ENCODE measurements at regions not wholly inside any gene's neighbourhood (a gene's known extent, or its start where the extent isn't known, plus 50 kb on each side); places are given as distances from the start of the nearest gene placed in this dataset.

GRCh38 chr5:110916381-110917049, 155.0 kb upstream of the TSLP start:
- Mint-ChIP-seq H3K4me3 (no peak overlapping the region), H3K36me3 (ENCODE audit: low read depth) (no peaks in the 10 kb centered on the region), H3K9me3 (peaks cover 6% of the 10 kb centered on the region), H3K4me1 (ENCODE audit: low read depth) (no peaks in the 10 kb centered on the region), H3K27ac (no peak overlapping the region), H3K27me3 (no peaks in the 10 kb centered on the region)
- intact Hi-C loops (cut with micrococcal nuclease) = no loop called here

GRCh38 chr5:110917161-110917875, 154.2 kb upstream of the TSLP start:
- Mint-ChIP-seq H3K27me3 (no peaks in the 10 kb centered on the region), H3K4me3 (no peak overlapping the region), H3K4me1 (ENCODE audit: low read depth) (no peaks in the 10 kb centered on the region), H3K27ac (no peak overlapping the region), H3K36me3 (ENCODE audit: low read depth) (no peaks in the 10 kb centered on the region), H3K9me3 (peaks cover 7% of the 10 kb centered on the region)
- intact Hi-C loops (cut with micrococcal nuclease) = no loop called here

GRCh38 chr5:110918683-110919082, 152.8 kb upstream of the TSLP start:
- H3K4me1 Mint-ChIP-seq (ENCODE audit: low read depth) = no peaks in the 10 kb centered on the region
- H3K27ac Mint-ChIP-seq = no peak overlapping the region
- H3K4me3 Mint-ChIP-seq = no peak overlapping the region
- intact Hi-C loops (cut with micrococcal nuclease) = no loop called here
- H3K9me3 Mint-ChIP-seq = peaks cover 13% of the 10 kb centered on the region
- H3K27me3 Mint-ChIP-seq = no peaks in the 10 kb centered on the region
- H3K36me3 Mint-ChIP-seq (ENCODE audit: low read depth) = no peaks in the 10 kb centered on the region

- H3K9me3 Mint-ChIP-seq = peaks cover 17% of the 10 kb centered on the region
- H3K4me3 Mint-ChIP-seq = no peak overlapping the region
- no peak overlapping the region for H3K27ac Mint-ChIP-seq
- H3K4me1 Mint-ChIP-seq (ENCODE audit: low read depth) = no peaks in the 10 kb centered on the region
- no peaks in the 10 kb centered on the region for H3K36me3 Mint-ChIP-seq (ENCODE audit: low read depth)
- no peaks in the 10 kb centered on the region for H3K27me3 Mint-ChIP-seq
- intact Hi-C loops (cut with micrococcal nuclease) = no loop called here
These were observed 147.5 kb upstream of the TSLP start for GRCh38 chr5:110923971-110924370.

GRCh38 chr5:110925398-110925797, 146.1 kb upstream of the TSLP start:
- intact Hi-C loops (cut with micrococcal nuclease) = no loop called here
- Mint-ChIP-seq H3K4me1 (ENCODE audit: low read depth) (no peaks in the 10 kb centered on the region), H3K27ac (no peak overlapping the region), H3K9me3 (peaks cover 17% of the 10 kb centered on the region), H3K27me3 (no peaks in the 10 kb centered on the region), H3K36me3 (ENCODE audit: low read depth) (no peaks in the 10 kb centered on the region), H3K4me3 (no peak overlapping the region)

GRCh38 chr5:110925916-110926315, 145.6 kb upstream of the TSLP start:
- Mint-ChIP-seq H3K27ac (no peak overlapping the region), H3K36me3 (ENCODE audit: low read depth) (no peaks in the 10 kb centered on the region), H3K27me3 (no peaks in the 10 kb centered on the region), H3K9me3 (peaks cover 17% of the 10 kb centered on the region), H3K4me3 (no peak overlapping the region), H3K4me1 (ENCODE audit: low read depth) (no peaks in the 10 kb centered on the region)
- intact Hi-C loops (cut with micrococcal nuclease) = no loop called here

- no peaks in the 10 kb centered on the region for H3K4me1 Mint-ChIP-seq (ENCODE audit: low read depth)
- H3K9me3 Mint-ChIP-seq = peaks cover 44% of the 10 kb centered on the region
- H3K27ac Mint-ChIP-seq = no peak overlapping the region
- intact Hi-C loops (cut with micrococcal nuclease) = no loop called here
- no peaks in the 10 kb centered on the region for H3K36me3 Mint-ChIP-seq (ENCODE audit: low read depth)
- H3K27me3 Mint-ChIP-seq = no peaks in the 10 kb centered on the region
- H3K4me3 Mint-ChIP-seq = no peak overlapping the region
These were observed 138.6 kb upstream of the TSLP start for GRCh38 chr5:110932755-110933488.

GRCh38 chr5:110940136-110940535, 131.4 kb upstream of the TSLP start:
- intact Hi-C loops (cut with micrococcal nuclease) = no loop called here
- no peaks in the 10 kb centered on the region for H3K27me3 Mint-ChIP-seq
- no peaks in the 10 kb centered on the region for H3K36me3 Mint-ChIP-seq (ENCODE audit: low read depth)
- peaks cover 27% of the 10 kb centered on the region for H3K9me3 Mint-ChIP-seq
- H3K4me1 Mint-ChIP-seq (ENCODE audit: low read depth) = no peaks in the 10 kb centered on the region
- no peak overlapping the region for H3K27ac Mint-ChIP-seq
- H3K4me3 Mint-ChIP-seq = no peak overlapping the region

GRCh38 chr5:110945874-110946436, 125.6 kb upstream of the TSLP start:
- Mint-ChIP-seq H3K36me3 (ENCODE audit: low read depth) (no peaks in the 10 kb centered on the region), H3K27ac (no peak overlapping the region), H3K9me3 (peaks cover 33% of the 10 kb centered on the region), H3K27me3 (no peaks in the 10 kb centered on the region), H3K4me1 (ENCODE audit: low read depth) (no peaks in the 10 kb centered on the region), H3K4me3 (no peak overlapping the region)
- intact Hi-C loops (cut with micrococcal nuclease) = no loop called here

GRCh38 chr5:110951373-110951791, 120.1 kb upstream of the TSLP start:
- Mint-ChIP-seq H3K4me3 (no peak overlapping the region), H3K36me3 (ENCODE audit: low read depth) (no peaks in the 10 kb centered on the region), H3K27ac (no peak overlapping the region), H3K9me3 (peaks cover 75% of the 10 kb centered on the region), H3K4me1 (ENCODE audit: low read depth) (no peaks in the 10 kb centered on the region), H3K27me3 (no peaks in the 10 kb centered on the region)
- intact Hi-C loops (cut with micrococcal nuclease) = no loop called here

GRCh38 chr5:110956280-110956912, 115.1 kb upstream of the TSLP start:
- intact Hi-C loops (cut with micrococcal nuclease) = no loop called here
- no peaks in the 10 kb centered on the region for H3K27me3 Mint-ChIP-seq
- no peaks in the 10 kb centered on the region for H3K36me3 Mint-ChIP-seq (ENCODE audit: low read depth)
- peaks cover 69% of the 10 kb centered on the region for H3K9me3 Mint-ChIP-seq
- H3K27ac Mint-ChIP-seq = no peak overlapping the region
- H3K4me1 Mint-ChIP-seq (ENCODE audit: low read depth) = no peaks in the 10 kb centered on the region
- no peak overlapping the region for H3K4me3 Mint-ChIP-seq

- Mint-ChIP-seq H3K4me3 (no peak overlapping the region), H3K36me3 (ENCODE audit: low read depth) (no peaks in the 10 kb centered on the region), H3K4me1 (ENCODE audit: low read depth) (no peaks in the 10 kb centered on the region), H3K27me3 (no peaks in the 10 kb centered on the region), H3K9me3 (peaks cover 69% of the 10 kb centered on the region), H3K27ac (no peak overlapping the region)
- intact Hi-C loops (cut with micrococcal nuclease) = no loop called here
These were observed 114.3 kb upstream of the TSLP start for GRCh38 chr5:110956913-110957813.

GRCh38 chr5:110957934-110958333, 113.6 kb upstream of the TSLP start:
- no peak overlapping the region for H3K27ac Mint-ChIP-seq
- H3K36me3 Mint-ChIP-seq (ENCODE audit: low read depth) = no peaks in the 10 kb centered on the region
- intact Hi-C loops (cut with micrococcal nuclease) = no loop called here
- H3K4me3 Mint-ChIP-seq = no peak overlapping the region
- no peaks in the 10 kb centered on the region for H3K27me3 Mint-ChIP-seq
- H3K4me1 Mint-ChIP-seq (ENCODE audit: low read depth) = no peaks in the 10 kb centered on the region
- peaks cover 63% of the 10 kb centered on the region for H3K9me3 Mint-ChIP-seq

Data from dendritic cell treated with granulocyte-macrophage colony-stimulating factor and Interleukin-4, amounts not matched to agents 40 ng/mL and 50 ng/mL, for 4 days (primary cell).